ENCODE measurements at regions not wholly inside any gene's neighbourhood (a gene's known extent, or its start where the extent isn't known, plus 50 kb on each side); places are given as distances from the start of the nearest gene placed in this dataset.

DNA sequence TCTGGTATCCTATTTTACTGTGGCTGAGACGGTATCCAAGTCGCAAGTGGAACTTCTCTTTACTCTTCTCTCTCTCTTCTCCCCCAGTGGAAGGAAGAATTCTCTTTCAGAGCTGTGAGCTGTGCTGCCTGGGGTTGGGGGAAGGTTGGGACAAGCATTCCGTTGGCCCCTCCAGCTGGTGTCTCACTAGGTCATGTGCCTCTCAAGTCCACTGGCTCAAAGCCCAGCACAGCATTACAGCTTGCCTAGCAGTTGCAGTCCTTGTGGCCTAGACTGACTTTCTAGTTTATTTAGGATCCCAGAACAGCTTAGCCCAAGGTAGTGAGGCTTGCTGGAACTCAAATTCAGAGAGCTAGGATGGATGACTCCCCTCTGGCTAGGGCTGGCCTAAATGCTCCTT, 76.1 kb upstream of the SPATA16 start (continued):
- TF ChIP-seq ZZZ3 (IDR thresholded peaks at IDR 0.05; ENCODE audit: control insufficient read depth, insufficient read length, low read depth): no peak

DNA sequence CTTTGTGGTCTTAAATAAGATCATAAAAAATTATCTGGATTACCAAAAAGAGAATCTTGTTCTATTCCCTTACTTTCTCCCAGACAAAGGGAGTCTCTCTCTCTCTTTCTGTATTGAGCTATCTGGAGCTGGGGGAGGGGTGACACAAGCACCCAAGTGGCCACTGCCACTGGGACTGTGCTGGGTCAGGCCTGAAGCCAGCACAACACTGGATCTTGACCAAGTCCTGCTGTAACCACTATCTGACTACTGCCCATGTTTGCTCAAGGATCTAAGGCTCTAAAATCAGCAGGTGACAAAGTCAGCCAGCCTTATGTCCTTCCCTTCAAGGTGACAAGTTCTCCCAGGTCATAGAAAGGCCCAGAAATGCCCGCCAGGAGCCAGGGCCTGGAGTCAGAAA, 75.0 kb upstream of the SPATA16 start:
- intact Hi-C loops (cut with micrococcal nuclease; ENCODE audit: unreplicated experiment) (no loop called here), in situ Hi-C loops (cut with MboI) (no loop called here)
- Histone ChIP-seq H3K27me3 (replicated peaks in 1 of 2; ENCODE audit: control insufficient read depth in 2 of 2, insufficient read depth in 2 of 2, low read length in 1 of 2) (no peaks in the 10 kb centered on the region), H3K27ac (ENCODE audit: control insufficient read depth, insufficient read depth) (no peak overlapping the region), H3K4me1 (ENCODE audit: control insufficient read depth, insufficient read depth, low read length) (no peaks in the 10 kb centered on the region), H3K9ac (ENCODE audit: control insufficient read depth, insufficient read depth, low read length) (no peak overlapping the region), H3K4me2 (ENCODE audit: control insufficient read depth, insufficient read depth) (no peak overlapping the region), H3K4me3 (no peak overlapping the region), H3K36me3 (ENCODE audit: control insufficient read depth in 2 of 2, insufficient read depth in 2 of 2, low read length in 1 of 2) (no peaks in the 10 kb centered on the region), H2AFZ (ENCODE audit: control insufficient read depth, low read depth, low read length) (no peak overlapping the region), H4K20me1 (ENCODE audit: control insufficient read depth, insufficient read depth) (no peaks in the 10 kb centered on the region), H3K9me3 (replicated peaks; ENCODE audit: control insufficient read depth, insufficient read depth, low read length) (no peaks in the 10 kb centered on the region), H3K79me2 (ENCODE audit: control insufficient read depth, insufficient read depth, low read length) (no peaks in the 10 kb centered on the region)
- 6% methylated on average over 1 of the region's 1 CpG for WGBS (ENCODE audit: insufficient coverage, insufficient replicate concordance, low lambda C conversion rate, missing lambda C conversion rate)
- ChIA-PET RAD21 (ENCODE audit: unreplicated experiment) (no interaction called here), CTCF (no interaction called here), SMC1A (ENCODE audit: uncharacterized antibody, unreplicated experiment) (no interaction called here), POLR2A (no interaction called here)
- no peak for DNase-seq (ENCODE audit: low read depth, low spot score)
- TF ChIP-seq SIN3A (IDR thresholded peaks at IDR 0.05; ENCODE audit: low read depth, low read length): no peak
- TF ChIP-seq, protein P1, sequence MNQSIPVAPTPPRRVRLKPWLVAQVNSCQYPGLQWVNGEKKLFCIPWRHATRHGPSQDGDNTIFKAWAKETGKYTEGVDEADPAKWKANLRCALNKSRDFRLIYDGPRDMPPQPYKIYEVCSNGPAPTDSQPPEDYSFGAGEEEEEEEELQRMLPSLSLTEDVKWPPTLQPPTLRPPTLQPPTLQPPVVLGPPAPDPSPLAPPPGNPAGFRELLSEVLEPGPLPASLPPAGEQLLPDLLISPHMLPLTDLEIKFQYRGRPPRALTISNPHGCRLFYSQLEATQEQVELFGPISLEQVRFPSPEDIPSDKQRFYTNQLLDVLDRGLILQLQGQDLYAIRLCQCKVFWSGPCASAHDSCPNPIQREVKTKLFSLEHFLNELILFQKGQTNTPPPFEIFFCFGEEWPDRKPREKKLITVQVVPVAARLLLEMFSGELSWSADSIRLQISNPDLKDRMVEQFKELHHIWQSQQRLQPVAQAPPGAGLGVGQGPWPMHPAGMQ (IDR thresholded peaks at IDR 0.05; ENCODE audit: borderline replicate concordance): no peak
- no peak for TF ChIP-seq SRF (IDR thresholded peaks at IDR 0.05; ENCODE audit: low read depth in 2 of 2, low read length in 2 of 2)
- no peak for TF ChIP-seq NR2F1 (conservative IDR thresholded peaks at IDR 0.05)
- TF ChIP-seq NRF1 (conservative IDR thresholded peaks at IDR 0.05; ENCODE audit: low read depth, low read length): no peak
- no TSS peak for BruUV-seq (replicated peaks)
- FAIRE-seq: no peak
- ATAC-seq: no peak

DNA sequence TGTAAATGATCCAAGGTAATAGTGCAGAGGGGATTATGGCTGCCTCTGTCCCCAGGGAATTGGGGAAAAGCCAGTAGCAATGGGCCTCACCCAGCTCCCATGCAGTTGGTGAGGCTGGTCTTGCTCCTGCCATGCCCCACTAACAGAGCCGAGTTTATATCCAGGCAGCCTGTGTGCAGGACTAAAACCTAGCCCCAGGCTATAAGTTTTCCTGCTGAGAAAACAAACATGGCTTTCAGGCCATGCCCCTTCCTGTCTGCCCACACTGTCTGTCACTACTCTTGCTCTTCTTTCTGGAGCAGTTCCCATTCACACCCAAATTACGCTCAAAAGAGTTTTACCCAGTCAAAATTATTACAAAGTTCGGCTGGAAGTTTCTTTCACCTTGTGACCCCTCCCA, 73.5 kb upstream of the SPATA16 start:
- 8% methylated on average over 3 of the region's 3 CpGs for WGBS (ENCODE audit: insufficient coverage, insufficient replicate concordance, low lambda C conversion rate, missing lambda C conversion rate)
- intact Hi-C loops (cut with micrococcal nuclease; ENCODE audit: unreplicated experiment): no loop called here
- H3K36me3 ChIP-seq (ENCODE audit: control insufficient read depth in 2 of 2, insufficient read depth in 2 of 2, low read length in 1 of 2): no peaks in the 10 kb centered on the region
- no peak overlapping the region for H3K27ac ChIP-seq (ENCODE audit: control insufficient read depth, insufficient read depth)
- no peak overlapping the region for H3K4me3 ChIP-seq
- DNase-seq (ENCODE audit: low read depth, low spot score): no peak
- H3K9ac ChIP-seq (ENCODE audit: control insufficient read depth, insufficient read depth, low read length): no peak overlapping the region
- H3K79me2 ChIP-seq (ENCODE audit: control insufficient read depth, insufficient read depth, low read length): no peaks in the 10 kb centered on the region
- CTCF ChIA-PET: no interaction called here
- H3K4me1 ChIP-seq (ENCODE audit: control insufficient read depth, insufficient read depth, low read length): no peaks in the 10 kb centered on the region
- no peaks in the 10 kb centered on the region for H3K9me3 ChIP-seq (replicated peaks; ENCODE audit: control insufficient read depth, insufficient read depth, low read length)
- H2AFZ ChIP-seq (ENCODE audit: control insufficient read depth, low read depth, low read length): no peak overlapping the region
- RAD21 ChIA-PET (ENCODE audit: unreplicated experiment): no interaction called here
- no peak overlapping the region for H3K4me2 ChIP-seq (ENCODE audit: control insufficient read depth, insufficient read depth)
- POLR2A ChIA-PET: no interaction called here
- ATAC-seq: no peak
- in situ Hi-C loops (cut with MboI): no loop called here
- no peaks in the 10 kb centered on the region for H3K27me3 ChIP-seq (replicated peaks in 1 of 2; ENCODE audit: control insufficient read depth in 2 of 2, insufficient read depth in 2 of 2, low read length in 1 of 2)
- no peak for FAIRE-seq
- no TSS peak for BruUV-seq (replicated peaks)
- SMC1A ChIA-PET (ENCODE audit: uncharacterized antibody, unreplicated experiment): no interaction called here
- H4K20me1 ChIP-seq (ENCODE audit: control insufficient read depth, insufficient read depth): no peaks in the 10 kb centered on the region
- TF ChIP-seq, protein P2, sequence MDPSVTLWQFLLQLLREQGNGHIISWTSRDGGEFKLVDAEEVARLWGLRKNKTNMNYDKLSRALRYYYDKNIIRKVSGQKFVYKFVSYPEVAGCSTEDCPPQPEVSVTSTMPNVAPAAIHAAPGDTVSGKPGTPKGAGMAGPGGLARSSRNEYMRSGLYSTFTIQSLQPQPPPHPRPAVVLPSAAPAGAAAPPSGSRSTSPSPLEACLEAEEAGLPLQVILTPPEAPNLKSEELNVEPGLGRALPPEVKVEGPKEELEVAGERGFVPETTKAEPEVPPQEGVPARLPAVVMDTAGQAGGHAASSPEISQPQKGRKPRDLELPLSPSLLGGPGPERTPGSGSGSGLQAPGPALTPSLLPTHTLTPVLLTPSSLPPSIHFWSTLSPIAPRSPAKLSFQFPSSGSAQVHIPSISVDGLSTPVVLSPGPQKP (IDR thresholded peaks at IDR 0.05; ENCODE audit: low read depth, low read length): no peak
- TF ChIP-seq, protein P3, sequence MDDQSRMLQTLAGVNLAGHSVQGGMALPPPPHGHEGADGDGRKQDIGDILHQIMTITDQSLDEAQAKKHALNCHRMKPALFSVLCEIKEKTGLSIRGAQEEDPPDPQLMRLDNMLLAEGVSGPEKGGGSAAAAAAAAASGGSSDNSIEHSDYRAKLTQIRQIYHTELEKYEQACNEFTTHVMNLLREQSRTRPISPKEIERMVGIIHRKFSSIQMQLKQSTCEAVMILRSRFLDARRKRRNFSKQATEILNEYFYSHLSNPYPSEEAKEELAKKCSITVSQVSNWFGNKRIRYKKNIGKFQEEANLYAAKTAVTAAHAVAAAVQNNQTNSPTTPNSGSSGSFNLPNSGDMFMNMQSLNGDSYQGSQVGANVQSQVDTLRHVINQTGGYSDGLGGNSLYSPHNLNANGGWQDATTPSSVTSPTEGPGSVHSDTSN (IDR thresholded peaks at IDR 0.05; ENCODE audit: insufficient replicate concordance, low read depth, low read length): no peak
- TF ChIP-seq, protein P4, sequence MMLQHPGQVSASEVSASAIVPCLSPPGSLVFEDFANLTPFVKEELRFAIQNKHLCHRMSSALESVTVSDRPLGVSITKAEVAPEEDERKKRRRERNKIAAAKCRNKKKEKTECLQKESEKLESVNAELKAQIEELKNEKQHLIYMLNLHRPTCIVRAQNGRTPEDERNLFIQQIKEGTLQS (IDR thresholded peaks at IDR 0.05; ENCODE audit: borderline replicate concordance, extremely low read depth, low read depth, low read length): no peak
- TF ChIP-seq POLR2AphosphoS5 (IDR thresholded peaks at IDR 0.05; ENCODE audit: low read length): no peak
- TF ChIP-seq, protein P5, sequence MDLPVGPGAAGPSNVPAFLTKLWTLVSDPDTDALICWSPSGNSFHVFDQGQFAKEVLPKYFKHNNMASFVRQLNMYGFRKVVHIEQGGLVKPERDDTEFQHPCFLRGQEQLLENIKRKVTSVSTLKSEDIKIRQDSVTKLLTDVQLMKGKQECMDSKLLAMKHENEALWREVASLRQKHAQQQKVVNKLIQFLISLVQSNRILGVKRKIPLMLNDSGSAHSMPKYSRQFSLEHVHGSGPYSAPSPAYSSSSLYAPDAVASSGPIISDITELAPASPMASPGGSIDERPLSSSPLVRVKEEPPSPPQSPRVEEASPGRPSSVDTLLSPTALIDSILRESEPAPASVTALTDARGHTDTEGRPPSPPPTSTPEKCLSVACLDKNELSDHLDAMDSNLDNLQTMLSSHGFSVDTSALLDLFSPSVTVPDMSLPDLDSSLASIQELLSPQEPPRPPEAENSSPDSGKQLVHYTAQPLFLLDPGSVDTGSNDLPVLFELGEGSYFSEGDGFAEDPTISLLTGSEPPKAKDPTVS (IDR thresholded peaks at IDR 0.05; ENCODE audit: low read depth, low read length): no peak
- no peak for TF ChIP-seq SP1 (IDR thresholded peaks at IDR 0.05; ENCODE audit: low read depth, low read length)
